GM08714 (cell line): ENCODE measurements at regions not wholly inside any gene's neighbourhood (a gene's known extent, or its start where the extent isn't known, plus 50 kb on each side); places are given as distances from the start of the nearest gene placed in this dataset.

ENCODE experiments used
- H3K4me3 ChIP-seq: fragments of 200-500 bp; sonication (Bioruptor generic); 2 replicates; pipeline ENCODE4 v1.5.1; 2014; ENCODE audit warnings: mild to moderate bottlenecking, low read length, inconsistent platforms
- ZNF274 ChIP-seq: IDR thresholded peaks from 2 replicates; pipeline ENCODE4 v1.6.1; 2012; ENCODE audit warnings: mild to moderate bottlenecking, low read depth, low read length

DNA sequence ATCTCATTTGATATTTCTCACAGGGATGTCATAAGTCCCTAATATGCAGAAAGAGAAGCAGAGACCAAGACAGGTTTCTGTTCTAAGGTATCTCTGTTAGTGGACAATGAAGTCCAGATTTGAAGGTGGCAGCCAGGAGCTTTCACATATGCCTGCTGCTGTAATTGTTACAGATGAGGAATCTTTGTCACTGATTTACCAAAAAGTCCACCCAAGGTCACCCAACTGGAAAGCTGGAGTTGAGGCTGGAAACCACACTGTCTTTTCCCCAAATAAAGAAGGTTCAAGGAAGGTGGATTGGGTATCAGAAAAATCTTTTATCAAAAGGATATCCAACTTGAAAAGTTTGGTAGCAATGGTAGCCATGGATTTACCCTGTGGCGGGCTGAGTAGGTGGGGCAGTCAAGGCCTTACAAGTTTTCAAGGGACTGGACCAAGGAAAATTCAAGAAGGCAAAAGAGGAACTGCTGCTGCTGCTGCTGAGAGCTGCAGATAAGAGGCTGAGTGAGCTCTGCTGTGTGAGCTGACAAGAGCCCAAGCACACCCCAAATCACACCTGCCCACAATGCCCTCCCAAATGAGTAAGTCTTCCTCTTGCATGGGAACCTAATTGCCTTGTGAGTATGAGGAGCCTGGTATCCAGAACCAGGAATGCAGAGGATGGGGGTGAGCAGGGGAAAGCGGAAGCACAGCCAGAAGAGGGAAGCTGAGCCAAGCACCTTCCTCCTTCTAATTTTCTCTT is 241.2 kb downstream of the ANAPC1 start:
- H3K4me3 ChIP-seq: no peak overlapping the region
- no peak for TF ChIP-seq ZNF274

DNA sequence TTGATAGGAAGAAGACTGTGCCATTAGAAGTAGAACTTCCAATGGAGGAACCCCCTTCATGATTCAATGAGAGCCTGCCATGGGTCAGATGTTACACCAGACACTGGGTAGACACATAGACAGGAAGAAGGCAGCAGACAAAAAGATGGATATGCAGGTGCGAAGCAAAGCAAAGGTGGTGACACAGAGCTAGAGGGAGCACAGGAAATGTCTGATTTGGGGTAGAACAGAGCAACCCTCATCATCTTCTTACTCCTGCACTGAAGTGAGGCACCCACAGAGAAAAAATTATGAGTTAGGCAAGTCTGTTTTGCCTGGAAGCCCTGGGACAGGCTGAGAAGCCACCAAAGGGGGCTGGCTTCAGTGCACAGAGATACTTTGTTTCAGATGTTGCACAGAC is 240.2 kb downstream of the ANAPC1 start:
- TF ChIP-seq ZNF274: no peak
- H3K4me3 ChIP-seq: no peak overlapping the region

DNA sequence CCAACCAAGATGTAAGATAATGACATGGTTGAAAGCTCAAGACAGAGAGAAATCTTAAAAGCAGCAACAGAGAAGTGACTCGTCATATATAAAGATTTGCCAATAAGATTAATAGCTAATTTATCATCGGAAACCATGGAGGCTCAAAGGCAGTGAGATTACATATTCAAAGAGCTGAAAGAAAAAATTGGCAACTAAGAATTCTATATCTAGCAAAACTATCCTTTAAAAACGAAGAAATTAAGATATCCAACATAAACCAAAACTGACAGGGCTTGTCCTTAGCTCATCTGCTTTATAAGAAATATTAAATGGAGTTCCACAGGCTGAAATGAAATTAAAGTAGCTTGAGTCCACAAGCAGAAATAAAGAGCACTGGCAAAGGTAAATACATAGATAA is 236.6 kb downstream of the ANAPC1 start:
- no peak overlapping the region for H3K4me3 ChIP-seq
- TF ChIP-seq ZNF274: no peak

DNA sequence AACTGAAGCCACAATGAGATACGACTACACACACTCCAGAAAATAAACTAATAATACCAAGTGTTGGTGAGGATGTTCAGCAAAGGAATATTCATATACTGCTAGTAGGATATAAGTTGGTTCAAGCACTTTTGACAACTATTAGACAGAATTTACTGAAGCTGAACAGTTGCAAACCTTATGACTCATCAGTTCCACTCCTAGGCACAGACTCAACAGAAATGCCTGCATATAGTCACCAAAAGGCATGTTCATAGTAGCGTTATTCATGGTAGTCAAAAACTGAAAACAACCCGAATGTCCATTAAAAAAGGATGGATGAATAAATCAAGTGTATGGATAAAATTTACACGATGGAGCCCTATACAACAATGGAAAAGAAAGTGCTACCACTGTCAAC is 232.0 kb downstream of the ANAPC1 start:
- H3K4me3 ChIP-seq: no peak overlapping the region

DNA sequence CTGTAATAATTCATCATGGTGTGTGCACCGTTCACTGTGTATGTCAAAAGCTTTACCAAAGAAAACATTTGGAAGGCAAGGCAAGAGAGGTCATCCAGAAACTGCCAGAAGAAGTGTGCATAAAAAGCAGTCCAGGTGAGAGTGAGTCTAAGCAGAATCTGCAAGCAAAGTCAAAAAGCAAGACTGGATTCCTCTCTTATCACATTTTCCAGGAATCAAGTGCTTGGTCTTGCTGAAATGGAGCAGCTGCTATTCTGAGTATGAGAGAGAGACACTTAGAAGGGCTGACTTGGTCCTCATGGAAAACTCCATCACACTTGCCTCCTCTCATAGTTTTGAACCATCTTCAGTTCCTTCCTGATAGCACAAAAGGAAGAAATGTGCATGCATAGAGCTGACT is 231.3 kb downstream of the ANAPC1 start:
- no peak overlapping the region for H3K4me3 ChIP-seq
- TF ChIP-seq ZNF274: no peak

More for the DNA sequence above, 232.0 kb downstream of the ANAPC1 start:
- TF ChIP-seq ZNF274: no peak

DNA sequence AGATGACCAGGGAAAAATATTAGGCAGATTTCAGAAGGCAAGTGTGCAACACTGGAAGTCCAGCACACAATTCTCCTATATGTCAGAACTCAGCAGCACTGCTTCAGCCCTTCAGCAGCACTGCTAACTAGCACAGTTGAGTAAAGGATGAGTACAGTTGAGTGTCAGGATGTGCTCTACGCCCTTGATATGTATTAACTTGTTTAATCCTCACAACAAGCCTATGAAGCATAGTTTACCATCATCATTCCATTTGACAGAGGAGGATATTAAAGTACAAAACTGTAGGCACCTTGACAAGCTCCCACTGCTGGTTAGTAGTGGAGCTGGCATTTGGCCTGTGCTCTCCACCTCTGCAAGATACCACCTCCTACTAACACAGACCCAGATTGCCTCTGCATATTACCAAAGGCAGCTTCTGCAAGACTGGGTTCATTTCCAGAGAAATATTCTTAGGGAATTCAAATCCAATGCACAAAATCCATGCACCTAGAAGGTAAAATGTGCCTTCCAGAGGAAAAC is 230.8 kb downstream of the ANAPC1 start:
- no peak for TF ChIP-seq ZNF274
- no peak overlapping the region for H3K4me3 ChIP-seq

DNA sequence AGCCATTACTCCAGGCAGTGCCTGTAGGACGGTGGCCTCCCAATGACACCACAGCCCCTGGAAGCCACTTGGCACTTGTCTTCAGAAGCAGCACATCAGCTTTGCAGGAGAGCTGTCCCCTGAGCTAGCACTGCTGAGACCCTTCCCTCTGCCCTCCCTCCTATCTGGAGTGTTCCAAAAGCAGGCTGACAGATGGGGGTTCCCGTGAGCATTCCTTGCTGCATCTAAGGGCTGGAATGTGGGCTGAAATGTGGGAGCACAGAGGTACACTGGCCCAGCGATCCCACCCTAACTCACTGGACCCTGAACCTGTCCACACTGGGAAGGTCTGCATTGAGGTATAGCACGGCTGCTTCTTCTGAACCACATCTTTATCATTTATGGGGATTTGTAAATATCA is 230.1 kb downstream of the ANAPC1 start:
- TF ChIP-seq ZNF274: no peak
- no peak overlapping the region for H3K4me3 ChIP-seq

DNA sequence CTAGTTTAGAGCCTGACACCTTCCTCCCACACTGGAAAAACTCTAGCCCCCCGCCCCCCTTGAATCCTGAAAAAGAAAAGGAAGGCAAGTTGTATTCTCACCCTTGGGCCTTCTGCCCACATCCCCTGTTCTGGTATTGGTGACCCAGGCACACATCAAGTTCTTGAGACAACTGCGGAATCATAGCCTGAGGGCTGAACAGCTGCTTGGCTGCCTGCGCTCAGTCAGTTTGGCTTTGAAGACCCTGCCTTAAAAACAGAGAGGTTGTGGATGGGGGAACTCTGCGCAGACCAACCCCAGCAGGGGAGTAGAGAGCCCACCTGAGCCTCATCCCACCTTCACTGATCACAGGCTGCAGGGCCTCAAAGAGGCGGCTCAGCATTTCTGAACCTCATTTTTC is 229.2 kb downstream of the ANAPC1 start:
- TF ChIP-seq ZNF274: no peak
- no peak overlapping the region for H3K4me3 ChIP-seq

DNA sequence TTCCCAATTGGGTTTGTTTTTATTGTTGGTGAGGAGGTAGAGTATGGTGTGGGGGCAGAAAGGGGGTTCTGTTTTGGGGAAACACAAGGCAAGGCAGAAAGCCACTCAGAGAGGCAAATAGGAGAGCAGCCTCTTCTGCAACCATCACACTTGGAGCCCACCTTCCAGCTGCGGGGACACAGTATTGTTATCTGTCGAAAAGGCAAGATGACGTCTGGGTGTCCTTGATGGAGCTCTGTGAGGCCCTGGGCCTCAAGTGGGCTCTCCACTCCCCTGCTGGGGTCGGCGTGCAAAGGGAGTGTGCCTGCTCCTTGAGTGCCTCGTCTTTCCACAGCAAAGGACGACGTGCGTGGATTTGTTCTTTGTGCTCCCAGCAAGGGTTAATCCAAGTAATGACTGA is 227.6 kb downstream of the ANAPC1 start:
- no peak for TF ChIP-seq ZNF274
- H3K4me3 ChIP-seq: no peak overlapping the region

DNA sequence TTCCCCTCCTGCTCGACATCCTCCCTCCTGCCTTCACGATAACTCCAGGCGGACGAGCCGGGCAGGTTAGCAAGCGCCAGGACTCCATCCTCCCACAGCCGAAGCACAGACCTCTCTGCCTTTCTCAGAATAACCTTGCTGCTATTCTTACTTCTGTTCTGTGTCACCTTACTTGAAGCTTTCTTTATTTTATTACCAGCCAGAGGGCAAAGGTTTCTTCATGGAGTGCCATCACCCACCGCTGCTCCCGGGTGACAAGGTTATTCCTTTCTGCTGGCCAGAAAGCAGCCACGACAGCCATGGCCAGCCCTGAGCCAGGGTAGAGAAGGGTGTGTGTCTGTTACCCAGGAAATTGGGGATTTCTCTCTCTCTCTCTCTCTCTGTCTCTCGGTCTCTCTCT is 227.1 kb downstream of the ANAPC1 start:
- H3K4me3 ChIP-seq: no peak overlapping the region
- TF ChIP-seq ZNF274: no peak

DNA sequence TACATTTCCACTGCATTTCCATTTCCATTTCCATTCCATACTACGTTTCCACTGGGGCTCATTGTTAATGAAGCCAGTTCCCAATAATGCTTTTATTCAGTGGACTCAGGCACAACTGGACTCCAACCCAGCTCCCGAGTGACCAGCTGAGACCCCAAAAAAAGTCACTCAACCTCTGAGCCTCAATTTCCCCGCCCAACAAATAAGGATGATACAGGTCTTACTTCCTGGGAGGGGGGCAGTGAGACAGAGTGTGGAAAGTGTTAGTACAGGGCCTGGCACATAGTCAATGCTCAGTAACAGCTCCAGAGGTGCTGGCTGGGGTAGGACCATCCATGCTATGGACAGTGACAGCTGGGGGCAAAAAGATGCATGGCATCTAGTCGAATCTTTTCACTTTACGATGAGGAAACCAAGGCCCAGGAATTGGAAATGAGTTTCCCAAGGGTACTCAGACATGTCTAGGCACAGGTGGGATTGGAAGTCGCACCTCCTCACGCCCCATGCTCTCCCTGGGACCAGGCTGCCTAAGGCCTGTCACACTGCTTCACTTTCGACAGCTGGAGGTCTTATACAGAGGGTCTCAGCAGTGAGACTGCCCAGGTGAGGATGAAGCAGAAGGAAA is 226.5 kb downstream of the ANAPC1 start:
- no peak overlapping the region for H3K4me3 ChIP-seq
- TF ChIP-seq ZNF274: no peak

DNA sequence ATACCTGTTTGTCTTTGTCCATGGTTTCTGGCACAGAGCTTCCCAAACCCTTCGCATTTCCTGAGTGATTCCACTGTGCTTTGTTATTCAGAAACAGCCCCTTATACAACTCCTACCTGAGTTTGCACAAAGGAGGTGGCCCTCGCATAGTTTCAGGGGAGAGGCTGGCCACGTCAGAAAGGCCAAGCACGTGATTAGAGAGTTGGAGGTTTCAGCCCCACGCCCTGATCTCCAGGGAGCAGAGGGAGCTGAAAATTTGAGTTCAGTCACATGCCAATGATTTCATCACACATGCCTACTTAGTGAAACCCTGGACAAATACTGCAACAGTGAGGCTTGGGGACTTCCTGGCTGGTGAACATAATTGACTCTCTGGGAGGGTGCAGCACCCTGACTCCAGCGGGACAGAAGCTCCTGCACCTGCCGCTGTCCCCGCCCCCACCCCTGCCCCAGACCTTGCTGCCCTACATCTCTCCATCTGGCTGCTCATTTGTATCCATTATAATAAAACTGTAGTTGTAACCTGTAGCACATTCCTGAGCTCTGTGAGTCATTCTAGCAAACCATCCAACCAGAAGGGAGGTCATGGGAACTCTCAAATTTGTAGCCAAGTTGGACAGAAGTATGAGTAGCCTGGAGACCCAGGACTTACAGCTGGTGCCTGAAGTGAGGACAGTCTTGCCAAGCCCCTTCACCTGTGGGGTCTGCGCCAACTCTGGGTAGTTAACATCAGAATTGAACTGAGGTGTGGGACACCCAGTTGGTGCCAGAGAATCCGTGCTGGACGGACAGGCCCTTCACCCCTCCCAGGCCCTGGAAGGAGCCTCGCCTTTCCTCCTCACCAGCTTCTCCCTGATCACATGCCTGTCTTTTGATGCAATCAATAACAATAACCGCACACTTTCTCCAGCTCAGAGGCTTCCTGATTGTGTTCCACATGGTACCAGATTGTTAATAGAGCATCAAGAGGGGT is 224.3 kb downstream of the ANAPC1 start:
- no peak overlapping the region for H3K4me3 ChIP-seq

DNA sequence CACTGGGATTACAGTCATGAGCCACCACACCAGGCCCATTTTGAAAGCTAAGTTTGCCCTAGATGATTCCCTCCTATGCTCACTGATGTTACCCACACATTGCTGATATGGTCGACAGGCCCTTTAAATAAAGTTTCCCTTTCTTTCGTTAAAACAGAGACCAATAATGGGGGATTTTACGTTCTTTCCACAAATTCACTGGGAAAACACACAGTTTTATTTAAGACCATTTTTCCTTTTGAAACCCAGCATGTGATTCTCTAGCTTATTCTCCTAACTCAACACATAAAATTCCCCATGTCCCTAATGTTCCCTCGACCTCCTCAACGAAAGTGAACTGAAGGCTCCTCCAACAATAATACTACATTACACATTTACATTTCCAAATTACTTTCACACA is 223.2 kb downstream of the ANAPC1 start:
- TF ChIP-seq ZNF274: no peak
- no peak overlapping the region for H3K4me3 ChIP-seq

More for the DNA sequence above, 224.3 kb downstream of the ANAPC1 start:
- no peak for TF ChIP-seq ZNF274

DNA sequence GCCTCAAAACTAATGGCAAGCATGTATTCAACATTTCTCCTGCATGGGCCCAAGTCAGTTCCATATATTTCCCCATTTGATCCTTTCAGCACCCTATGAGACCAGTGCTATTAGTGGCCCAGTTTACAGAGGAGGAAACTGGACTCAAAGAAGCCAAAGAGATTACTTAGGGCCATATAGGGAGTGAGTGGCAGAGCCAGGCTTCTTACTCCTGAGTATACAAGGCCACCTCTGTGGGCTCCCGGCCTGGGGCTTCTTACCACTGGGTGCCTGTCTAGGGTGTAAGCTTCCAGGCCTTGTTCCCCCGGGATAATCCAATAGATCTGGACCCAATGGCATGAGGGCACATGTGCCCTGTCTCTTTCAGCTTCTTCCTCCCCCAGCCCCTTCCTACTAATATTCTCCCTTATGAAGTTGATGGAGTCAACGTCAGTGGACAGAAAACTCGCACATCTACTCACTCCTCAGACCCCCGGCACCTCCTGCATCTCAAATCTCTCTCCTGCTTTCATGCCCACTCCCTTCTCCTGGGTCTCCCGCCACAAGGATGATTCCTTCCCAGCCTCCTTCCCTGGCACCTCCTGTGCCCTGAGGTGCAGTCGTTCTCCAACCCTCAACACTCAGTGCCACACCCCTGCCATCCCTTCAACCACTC is 222.6 kb downstream of the ANAPC1 start:
- no peak overlapping the region for H3K4me3 ChIP-seq
- TF ChIP-seq ZNF274: no peak
